COLO668 (cell line): ENCODE measurements at regions not wholly inside any gene's neighbourhood (a gene's known extent, or its start where the extent isn't known, plus 50 kb on each side); places are given as distances from the start of the nearest gene placed in this dataset.
"Not testable (repeated sequence)": the region's sequence is repeated elsewhere in the genome, so short reads cannot be mapped to it uniquely, and the experiment has no call there.

Experiments
- DNase-seq: peaks from one replicate; lab custom pipeline; 2025; ENCODE audit not compliant: unreplicated experiment; lab: John Stamatoyannopoulos, UW

DNA sequence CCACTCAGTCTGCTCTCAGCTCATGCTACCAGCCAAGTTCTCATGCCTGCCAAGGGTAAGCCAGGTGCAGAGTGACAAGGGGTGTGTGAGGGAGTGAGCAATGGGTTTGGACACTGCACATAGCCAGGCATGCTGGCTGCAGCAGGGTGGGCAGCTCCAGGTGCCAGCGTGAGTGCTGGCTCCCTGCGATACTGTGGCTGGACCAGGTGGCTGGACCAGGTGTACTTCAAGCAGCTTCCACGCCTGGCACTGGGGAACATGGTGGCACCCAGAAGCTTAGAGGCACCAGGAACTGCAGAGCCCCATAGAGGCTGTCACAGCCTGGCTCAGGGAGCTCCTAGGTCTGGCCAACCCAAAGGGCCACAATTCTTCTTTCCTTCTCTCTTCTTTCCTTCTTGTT is 234.9 kb upstream of the GIMD1 start:
- no peak for DNase-seq

DNA sequence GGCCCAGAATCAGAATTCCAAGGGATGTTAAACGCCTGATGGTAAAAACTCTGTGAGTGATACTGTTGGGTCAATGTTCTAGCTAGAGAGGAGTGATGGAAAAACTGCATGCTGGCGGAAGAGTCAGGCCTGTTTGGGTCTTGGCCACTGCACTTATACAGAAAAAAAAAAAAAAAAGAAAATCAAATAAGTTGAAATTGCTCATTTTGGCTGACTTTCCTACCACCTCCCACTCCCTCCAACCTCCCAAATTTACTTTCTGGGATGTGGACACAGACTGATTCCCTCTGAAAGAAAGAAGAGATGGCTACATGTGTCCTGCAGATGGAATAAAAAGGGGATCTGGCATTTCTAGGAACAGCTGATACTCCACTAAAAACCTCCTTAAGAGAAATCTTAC is 234.1 kb upstream of the GIMD1 start:
- DNase-seq: no peak

DNA sequence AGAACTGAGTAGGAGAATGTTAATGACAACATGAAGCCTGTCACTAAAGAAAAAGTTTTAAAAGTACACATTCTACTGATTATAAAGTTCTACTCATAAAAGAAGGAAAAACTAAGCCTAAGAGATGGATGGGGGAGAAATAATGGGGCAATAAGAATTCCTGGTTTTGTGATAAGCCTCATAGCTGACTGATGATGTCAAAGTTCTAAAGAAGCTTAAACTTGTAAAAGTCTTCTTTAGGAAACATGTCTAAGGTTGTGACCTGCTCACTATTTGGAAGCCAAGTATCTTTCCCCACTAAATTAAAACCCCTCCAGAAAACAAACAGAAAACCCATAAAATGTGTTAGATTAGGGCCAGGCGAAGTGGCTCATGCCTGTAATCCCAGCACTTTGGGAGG is 232.9 kb upstream of the GIMD1 start:
- DNase-seq: no peak

DNA sequence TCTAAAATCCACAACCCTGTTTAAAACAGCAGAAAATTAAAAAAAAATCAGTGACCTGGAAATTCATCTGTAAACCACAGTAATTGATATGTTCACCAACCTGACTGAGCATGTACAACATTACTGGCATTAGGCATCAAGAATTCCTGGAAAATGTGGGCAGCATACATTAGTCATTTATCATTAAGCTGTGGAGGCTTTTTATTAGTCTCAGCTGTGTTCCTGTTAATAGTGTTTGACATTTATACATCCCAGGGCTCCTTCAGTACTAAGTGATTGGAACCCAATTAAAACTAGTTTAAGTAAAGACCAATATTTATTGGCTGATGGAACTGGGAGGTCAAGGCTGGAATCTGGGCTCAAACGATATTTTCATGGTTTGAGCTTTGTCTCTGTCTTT is 227.3 kb upstream of the GIMD1 start:
- DNase-seq: no peak

DNA sequence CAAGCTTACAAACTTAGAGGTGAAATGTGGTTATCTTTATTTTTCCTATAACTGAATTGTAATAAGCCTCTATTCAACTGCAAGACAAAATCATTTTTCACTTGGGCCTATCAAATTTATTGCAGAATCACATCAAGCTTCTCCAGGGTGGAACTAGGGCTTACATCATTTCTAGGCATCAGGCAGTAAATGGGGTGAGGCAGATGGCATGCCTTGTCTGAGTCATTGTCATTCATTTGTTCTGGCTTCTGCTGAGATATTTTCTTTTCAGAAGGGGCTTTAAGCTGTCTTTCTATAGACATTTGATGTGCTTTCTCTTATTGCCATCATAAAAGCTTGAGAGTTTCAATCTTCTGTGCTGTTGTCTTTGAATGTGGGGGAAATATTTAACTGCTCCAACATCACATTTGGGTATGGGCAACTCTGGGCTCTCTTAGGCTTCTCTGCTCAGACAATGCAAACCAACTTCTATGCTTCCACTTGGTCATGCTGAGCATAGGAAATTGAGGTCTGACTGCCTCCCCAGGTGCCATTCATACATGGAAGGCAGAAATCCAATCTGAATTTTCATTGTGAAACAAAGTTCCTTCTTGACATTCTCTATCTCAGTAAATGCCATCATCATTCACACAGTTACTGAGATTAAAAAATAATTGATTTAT is 225.8 kb upstream of the GIMD1 start:
- DNase-seq: no peak

DNA sequence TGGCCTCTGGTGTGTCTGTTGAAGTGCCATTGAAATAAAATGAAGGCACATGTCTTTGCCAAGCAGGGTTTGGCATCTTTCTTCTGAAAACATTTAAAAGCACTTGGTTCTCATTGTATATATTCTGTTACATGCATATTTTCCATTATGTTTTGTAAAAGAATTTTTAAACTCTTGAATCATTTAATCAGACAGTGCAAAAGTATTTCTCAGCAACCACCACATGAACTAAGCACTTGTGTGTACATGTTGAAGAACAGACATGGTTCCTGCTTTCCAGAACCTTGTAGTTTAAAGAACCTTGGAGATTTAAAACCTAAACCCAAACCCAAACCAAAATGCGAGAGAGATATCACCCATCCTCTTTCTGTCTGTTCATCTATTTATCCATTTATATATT is 220.3 kb upstream of the GIMD1 start:
- no peak for DNase-seq

DNA sequence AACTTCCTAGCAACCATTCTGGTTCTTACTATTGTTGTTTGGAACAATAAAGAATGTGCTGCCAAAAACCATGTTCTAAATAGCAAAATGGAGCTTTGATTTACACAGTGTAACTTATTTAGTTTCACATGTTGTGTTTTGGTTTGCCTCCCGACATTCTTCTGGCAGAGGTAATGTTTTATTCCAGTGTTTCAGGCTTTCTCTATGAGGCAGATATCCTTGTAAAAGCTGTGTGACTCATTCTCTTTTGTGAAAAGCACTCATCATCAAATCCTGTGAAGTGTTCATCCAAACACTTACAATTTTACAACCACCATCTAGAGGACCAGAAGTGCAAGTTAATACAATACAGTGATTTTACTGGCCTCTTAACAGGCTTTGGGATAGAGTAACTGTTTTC is 219.0 kb upstream of the GIMD1 start:
- DNase-seq: no peak

DNA sequence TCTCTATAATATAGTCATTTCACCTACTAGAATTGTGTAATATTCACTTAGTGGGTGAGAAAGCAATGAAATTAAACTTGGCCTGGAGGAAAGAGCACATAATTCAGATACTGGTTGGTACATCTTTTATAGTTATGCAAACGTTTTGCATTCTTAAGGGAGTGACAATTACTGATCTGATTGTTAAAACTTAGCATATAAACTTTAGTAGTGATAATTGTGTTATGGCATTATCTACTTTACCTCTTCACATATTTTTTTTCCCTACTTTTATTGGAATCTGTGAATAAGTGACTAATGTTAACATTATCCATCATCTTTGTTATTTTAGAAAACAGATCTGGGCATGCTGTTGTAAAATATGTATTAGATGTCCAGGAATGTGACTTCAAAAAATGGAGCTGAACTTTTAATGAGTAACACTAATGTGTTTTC is 217.4 kb upstream of the GIMD1 start:
- no peak for DNase-seq

DNA sequence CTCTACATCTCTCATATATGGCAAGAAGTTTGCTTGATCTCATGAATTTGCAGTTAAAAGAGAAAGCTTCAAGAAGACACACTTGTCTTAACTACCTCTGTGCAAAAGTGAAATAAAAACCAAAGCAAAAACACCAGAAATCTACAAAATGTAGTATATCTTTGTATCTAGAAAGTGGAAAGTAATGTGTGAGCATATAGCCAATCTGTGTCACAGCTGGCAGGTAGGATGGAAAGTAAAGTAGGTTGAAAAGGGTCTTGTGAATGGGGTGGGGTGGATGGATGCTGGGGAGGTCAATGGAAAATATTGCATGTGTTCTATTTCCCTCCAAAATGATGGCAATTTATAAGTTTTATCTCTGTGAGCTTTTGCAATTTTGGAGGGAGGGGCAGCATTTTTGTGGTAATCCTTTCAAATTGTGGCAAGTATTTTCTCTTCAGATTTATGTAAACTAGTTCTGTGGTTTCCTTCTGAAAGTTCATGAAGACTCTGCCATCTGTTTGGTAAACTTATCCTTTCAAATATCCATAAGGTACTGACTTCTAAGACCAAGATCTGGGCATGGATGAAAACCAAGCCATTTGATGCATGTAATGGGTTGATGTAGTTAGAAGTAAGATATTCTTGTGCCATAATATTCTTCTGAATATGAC is 215.9 kb upstream of the GIMD1 start:
- DNase-seq: no peak

DNA sequence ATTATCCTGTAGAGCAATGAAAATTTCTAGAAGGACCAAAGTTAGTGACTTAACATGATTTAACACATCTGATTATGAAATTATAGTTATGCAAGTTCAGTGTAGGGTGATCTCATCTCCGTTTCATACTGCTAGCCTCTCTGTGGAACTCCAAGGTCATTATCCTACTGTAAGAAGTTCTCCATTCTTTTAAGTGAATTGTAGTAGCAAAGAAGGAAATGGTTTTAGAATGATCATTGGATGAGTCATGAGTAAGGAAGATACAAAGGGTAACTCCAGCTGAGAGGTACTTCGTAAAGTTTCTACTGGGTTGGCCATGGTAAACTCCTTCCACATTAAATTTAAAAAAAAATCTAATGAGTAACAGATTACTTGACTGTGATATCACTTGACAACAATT is 215.0 kb upstream of the GIMD1 start:
- no peak for DNase-seq

DNA sequence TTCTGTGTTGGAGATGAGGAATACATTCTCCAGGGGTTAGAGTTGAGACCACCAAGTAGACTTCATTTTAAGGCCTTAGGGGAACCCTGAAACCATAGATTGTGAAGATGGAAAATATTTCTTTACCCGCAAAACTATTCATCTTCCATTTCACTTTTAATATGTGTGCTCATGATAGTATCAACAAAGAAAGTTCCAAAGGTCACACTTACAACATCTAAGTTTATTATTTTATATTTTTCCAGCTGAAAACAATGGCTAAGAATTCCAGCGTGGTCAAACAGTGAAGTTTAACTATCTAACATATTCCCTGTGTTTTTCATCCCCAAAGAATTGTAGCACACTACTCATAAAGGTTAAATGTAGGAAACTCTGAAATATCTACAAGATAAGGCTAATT is 214.5 kb upstream of the GIMD1 start:
- DNase-seq: no peak

DNA sequence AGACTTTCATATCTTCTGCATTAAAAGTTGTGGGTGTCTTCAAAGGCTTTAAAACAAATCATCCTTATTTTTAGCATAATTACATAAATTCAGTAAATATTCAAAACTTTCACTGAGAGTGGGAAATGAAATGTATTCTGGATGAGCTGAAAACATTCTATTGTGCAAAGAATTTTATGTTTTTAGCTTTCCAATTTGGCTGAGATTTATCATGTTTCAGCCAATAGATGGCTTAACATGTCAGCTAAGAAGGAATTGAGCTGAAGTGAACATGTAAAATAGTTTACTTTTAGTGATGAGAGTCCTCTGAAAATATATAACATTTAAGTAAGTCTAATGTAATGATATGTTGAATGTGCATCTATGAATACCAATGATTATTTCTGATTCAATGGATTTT is 213.5 kb upstream of the GIMD1 start:
- no peak for DNase-seq

DNA sequence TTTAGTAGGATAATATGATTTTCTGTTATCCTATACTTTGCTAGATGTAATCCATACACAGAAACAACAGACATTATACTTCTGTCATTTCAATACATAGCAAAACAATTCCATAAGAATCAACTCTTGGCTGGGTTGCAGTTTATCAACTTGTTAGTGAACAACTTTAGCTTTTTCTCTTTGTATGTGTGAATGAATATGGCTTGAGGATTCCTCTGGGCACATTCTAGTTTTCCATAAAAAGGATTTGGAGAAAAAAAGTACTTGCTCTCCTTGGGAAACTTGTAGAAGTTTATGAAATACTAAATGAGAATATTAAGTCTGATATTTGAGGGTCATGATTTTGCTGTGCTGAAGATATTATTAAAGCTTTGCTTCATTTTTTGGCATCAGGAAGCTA is 210.7 kb upstream of the GIMD1 start:
- DNase-seq: no peak

DNA sequence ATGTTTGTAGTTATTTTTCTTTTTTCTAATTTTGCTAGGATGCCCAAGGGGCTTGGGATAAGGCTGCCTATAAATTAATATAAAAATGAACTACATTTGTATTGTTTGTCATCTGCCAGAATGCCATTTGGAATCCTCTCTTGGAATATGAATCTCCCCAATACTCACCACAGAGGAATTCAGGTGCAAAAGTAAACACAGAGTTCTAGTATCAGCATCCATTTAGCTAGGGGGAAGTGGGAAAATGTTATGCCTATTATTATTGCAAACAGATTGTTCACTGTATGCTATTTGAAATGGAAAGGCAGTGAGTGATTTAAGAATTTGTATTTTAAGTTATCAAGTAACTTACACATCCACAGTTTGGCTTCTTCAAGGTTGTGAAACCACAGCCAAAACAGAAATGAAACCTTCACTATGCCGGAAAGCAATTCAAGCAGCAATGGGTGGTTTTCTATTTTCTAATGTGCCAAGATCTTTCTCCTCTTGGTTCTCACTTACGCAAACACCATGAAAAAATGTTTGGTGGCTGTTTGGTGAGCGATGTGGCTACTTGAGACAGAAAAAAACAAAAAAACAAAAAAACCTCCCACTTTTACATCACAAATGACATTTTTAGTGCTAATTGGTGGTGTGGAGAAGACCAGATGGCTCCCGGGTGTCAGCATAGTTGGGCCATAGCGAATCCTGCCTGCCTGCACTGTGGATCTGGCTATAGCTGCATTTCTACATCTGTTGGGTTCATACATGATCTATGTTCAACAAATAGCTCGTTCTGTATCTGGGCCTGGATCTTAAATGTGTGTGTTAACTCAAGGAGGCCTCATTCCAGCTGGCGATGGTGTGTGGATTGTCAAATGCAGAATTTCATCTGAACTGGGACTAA is 200.8 kb upstream of the GIMD1 start:
- no peak for DNase-seq

DNA sequence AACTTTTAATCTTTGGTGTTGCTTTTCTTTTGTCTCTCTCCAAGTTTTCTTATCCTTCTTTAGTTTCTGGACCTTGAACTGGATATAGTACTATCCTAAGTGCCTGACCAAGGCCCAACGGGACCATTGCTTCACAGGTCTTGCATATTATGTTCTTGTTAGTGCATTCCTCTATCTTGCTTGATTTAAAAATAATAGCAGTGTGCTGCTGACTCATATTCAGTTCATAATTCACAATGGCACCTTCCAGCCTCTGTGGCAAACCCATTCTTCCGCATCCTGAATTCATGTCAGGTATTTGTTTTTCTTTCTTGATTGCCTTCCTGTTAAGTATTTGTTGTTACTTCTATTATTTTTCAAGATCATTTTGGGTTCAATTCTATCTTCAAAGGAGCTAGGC is 197.1 kb upstream of the GIMD1 start:
- no peak for DNase-seq

DNA sequence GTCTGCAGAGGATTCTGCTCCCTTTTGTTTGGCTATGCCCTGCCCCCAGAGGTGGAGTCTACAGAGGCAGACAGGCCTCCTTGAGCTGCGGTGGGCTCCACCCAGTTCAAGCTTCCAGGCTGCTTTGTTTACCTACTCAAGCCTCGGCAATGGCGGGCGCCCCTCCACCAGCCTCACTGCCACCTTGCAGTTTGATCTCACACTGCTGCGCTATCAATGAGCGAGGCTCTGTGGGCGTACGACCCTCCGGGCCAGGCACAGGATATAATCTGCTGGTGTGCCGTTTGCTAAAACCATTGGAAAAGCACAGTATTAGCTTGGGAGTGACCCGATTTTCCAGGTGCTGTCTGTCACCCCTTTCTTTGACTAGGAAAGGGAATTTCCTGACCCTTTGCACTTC is 195.1 kb upstream of the GIMD1 start:
- DNase-seq: not testable (repeated sequence)

DNA sequence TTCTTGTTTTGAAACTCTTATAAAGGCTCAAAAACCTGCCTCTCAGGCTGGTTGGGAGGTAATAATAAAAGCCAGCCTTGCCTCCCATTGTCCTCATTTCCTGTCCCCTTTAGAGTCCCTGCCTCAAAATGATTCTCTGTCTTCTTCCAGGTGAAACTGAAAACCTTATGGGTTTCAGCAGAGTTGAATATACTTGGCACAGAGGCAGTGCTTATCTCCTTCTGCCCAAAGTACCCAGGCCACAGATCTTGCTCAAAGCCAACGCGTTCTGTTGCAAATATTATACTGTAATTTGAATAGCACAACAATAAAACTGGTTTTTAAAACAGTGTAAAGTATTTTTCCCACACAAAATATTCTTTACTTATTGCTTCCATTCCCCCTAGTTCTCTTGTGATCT is 183.1 kb upstream of the GIMD1 start:
- DNase-seq: no peak

DNA sequence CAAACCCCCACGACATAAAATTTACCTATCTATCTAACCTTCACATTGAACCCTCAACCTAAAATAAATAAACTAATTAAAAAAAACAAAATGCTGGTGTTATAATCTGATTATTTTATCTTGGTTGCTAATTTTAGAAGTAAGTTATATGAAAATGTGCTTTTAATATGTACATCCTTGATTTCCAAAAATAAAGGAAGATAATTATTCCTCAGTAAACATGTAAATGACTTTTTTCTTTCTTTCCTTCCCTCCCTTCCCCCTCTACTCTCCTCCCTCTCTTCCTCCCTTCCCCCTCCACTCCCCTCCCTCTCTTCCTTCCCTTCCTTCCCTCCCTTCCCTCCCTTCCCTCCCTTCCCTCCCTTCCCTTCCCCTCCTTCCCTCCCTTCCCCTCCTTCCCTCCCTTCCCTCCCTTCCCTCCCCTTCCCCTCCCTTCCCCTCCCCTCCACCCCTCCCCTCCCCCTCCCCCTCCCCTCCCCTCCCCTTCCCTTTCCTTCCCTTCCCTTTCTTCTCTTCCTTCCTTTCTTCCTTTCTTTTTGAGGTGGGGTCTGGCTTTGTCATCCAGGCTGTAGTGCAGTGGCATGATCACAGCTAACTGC is 180.0 kb upstream of the GIMD1 start:
- no peak for DNase-seq

DNA sequence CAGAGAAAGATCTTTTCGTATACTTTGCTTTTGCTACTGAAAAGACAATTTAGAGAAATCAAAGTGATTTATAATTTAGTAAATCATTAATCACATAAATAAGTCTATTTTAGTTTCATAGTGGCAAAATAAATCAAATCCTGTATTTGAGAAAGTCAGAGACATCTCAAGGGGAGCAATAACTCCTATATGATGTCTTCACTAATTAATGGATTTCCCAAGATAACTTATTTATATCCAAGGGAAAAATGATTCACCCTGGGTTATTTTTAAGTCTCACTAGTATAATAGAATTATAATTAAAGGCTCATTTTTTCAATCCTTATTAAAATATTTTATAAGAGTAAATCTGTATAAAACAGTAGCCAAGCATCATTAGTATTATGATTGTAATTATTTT is 177.8 kb upstream of the GIMD1 start:
- DNase-seq: no peak

DNA sequence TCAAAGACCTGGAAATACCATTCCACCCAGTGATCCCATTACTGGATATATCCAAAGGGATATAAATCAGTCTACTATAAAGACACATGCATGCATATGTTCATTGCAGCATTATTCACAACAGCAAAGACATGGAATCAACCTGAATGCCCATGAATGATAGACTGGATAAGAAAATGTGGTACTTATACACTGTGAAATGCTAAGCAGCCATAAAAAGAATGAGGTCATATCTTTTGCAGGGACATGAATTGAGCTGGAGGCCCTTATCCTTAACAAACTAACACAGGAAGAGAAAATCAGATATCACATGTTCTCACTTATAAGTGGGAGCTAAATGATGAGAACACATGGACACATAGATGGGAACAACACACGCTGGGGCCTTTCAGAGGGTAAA is 174.0 kb upstream of the GIMD1 start:
- DNase-seq: not testable (repeated sequence)

DNA sequence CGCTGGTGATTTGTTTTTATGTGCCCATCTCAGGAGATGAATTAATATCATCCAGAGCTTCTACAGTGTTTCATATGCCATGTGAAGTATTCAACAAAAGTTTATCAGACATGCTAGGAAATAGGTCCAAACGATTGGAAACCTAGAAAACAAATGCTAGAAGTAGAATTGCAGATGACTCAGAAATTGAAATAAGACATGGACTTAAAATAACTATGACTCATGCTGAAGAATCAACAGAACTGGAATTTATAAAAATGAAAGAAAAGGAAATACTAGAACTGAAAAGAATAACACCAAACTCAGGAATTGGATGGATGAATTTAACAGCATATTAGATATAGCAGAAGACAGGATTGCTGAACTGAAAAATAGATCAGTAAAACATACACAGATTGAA is 172.7 kb upstream of the GIMD1 start:
- no peak for DNase-seq

DNA sequence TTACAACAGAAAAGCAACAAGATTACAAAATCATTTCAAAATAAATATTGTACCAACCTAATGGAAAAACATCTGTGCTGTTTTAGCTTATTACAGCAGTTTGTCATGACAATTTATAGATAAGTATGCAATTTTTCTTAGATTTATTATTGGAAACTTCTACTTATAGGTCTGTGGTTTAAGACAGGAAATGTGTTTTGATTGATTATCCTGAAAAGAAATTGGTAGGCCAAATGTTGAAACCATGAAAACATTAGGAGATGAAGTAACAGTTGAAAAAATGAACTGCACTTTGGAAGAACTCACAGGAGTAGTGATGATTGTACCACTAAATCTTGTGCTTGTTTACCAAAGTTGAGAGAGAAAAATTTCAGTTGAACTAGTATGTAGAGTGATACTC is 162.2 kb upstream of the GIMD1 start:
- DNase-seq: no peak
